ENCODE measurements at regions not wholly inside any gene's neighbourhood (a gene's known extent, or its start where the extent isn't known, plus 50 kb on each side); places are given as distances from the start of the nearest gene placed in this dataset.

DNA sequence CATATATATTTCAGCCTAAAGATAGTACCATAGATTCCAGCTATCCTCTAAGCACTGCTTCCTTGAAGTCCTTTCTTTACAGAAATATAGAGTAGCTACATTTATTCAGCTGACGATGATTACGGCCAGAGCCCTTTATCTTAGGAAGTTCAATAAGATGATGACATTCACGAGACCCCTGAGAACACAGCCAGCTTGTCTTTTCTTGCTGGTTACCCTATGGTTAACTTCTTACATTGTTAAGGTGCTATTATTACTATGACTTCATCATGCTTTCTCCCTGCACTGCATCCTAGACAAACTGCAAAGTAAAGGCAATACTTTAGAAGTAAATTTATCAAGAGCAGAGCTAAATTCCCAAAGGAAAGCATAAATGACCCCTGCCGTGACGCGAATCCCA lies 214.4 kb upstream of the LRFN5 start:
- TF ChIP-seq, protein P1, sequence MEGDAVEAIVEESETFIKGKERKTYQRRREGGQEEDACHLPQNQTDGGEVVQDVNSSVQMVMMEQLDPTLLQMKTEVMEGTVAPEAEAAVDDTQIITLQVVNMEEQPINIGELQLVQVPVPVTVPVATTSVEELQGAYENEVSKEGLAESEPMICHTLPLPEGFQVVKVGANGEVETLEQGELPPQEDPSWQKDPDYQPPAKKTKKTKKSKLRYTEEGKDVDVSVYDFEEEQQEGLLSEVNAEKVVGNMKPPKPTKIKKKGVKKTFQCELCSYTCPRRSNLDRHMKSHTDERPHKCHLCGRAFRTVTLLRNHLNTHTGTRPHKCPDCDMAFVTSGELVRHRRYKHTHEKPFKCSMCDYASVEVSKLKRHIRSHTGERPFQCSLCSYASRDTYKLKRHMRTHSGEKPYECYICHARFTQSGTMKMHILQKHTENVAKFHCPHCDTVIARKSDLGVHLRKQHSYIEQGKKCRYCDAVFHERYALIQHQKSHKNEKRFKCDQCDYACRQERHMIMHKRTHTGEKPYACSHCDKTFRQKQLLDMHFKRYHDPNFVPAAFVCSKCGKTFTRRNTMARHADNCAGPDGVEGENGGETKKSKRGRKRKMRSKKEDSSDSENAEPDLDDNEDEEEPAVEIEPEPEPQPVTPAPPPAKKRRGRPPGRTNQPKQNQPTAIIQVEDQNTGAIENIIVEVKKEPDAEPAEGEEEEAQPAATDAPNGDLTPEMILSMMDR (IDR thresholded peaks at IDR 0.05; ENCODE audit: control extremely low read depth, extremely low read depth, low read depth, missing control alignments): no peak
- CTCF ChIA-PET: interaction anchor here (0.6 to 1.4 kb wide), 3 partner anchors 9 to 23 kb away, joined by 3 to 4 read pairs (median 3); no protein-coding TSS in a partner anchor
- no peak for DNase-seq (ENCODE audit: extremely low spot score)
- POLR2A ChIA-PET: no interaction called here

DNA sequence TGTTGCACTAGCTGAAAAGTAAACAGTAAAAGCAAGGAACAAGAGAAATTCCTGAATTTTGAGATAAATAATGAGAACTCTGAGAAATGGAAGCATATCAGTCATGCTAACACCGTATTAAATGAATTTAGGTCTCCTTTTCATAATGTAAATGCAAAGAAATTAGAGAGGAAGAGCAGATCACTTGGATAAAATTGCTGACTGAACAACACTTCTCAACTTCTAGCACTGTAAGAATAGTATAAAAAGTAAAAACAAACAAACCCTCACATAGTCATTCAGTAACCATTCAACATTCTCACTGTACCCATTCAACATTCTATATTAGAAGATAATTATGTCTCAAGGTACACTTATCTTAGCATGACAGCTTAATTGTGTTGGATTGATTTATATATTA lies 217.3 kb upstream of the LRFN5 start:
- CTCF ChIA-PET: no interaction called here
- POLR2A ChIA-PET: no interaction called here
- TF ChIP-seq, protein P1 (IDR thresholded peaks at IDR 0.05; ENCODE audit: control extremely low read depth, extremely low read depth, low read depth, missing control alignments): no peak
- no peak for DNase-seq (ENCODE audit: extremely low spot score)

DNA sequence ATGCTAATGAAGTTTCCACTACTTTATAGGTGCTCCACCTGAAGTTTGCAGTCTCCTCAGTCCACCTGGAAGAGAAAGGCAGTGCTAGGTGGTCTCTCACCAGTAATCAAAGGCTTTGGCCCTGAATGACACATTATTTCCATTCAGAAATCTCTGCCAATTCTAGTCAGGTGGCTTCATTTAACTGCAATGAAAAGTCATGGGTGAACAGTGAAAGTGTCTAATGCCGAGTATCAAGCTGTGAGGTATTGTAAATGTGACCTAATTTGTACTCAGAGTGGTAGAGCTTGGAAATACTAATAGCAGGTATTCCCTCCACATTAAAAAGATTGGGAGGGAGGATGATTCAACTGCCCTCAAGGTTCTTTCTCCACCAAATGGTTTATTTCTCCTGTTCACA lies 220.9 kb upstream of the LRFN5 start:
- CTCF ChIA-PET: interaction anchor here (1.7 kb wide), 1 partner anchor 18 kb away, joined by 3 read pairs; no protein-coding TSS in a partner anchor
- POLR2A ChIA-PET: no interaction called here
- TF ChIP-seq, protein P1 (IDR thresholded peaks at IDR 0.05; ENCODE audit: control extremely low read depth, extremely low read depth, low read depth, missing control alignments): no peak
- DNase-seq (ENCODE audit: extremely low spot score): no peak

- POLR2A ChIA-PET: no interaction called here
- CTCF ChIA-PET: no interaction called here
- TF ChIP-seq, protein P1 (IDR thresholded peaks at IDR 0.05; ENCODE audit: control extremely low read depth, extremely low read depth, low read depth, missing control alignments): no peak
- DNase-seq (ENCODE audit: extremely low spot score): no peak
Measured at GRCh38 chr14:41380017-41380416, 226.7 kb upstream of the LRFN5 start.

- CTCF ChIA-PET: no interaction called here
- TF ChIP-seq, protein P1 (IDR thresholded peaks at IDR 0.05; ENCODE audit: control extremely low read depth, extremely low read depth, low read depth, missing control alignments): no peak
- POLR2A ChIA-PET: no interaction called here
- DNase-seq (ENCODE audit: extremely low spot score): no peak
Measured at GRCh38 chr14:41378526-41378925, 228.2 kb upstream of the LRFN5 start.

- ChIA-PET POLR2A (no interaction called here), CTCF (no interaction called here)
- DNase-seq (ENCODE audit: extremely low spot score): no peak
- TF ChIP-seq, protein P1 (IDR thresholded peaks at IDR 0.05; ENCODE audit: control extremely low read depth, extremely low read depth, low read depth, missing control alignments): no peak
Measured at GRCh38 chr14:41377932-41378331, 228.7 kb upstream of the LRFN5 start.

GRCh38 chr14:41374092-41374491 lies 232.6 kb upstream of the LRFN5 start:
- POLR2A ChIA-PET: no interaction called here
- TF ChIP-seq, protein P1 (IDR thresholded peaks at IDR 0.05; ENCODE audit: control extremely low read depth, extremely low read depth, low read depth, missing control alignments): no peak
- CTCF ChIA-PET: no interaction called here
- DNase-seq (ENCODE audit: extremely low spot score): no peak
